Gastrocnemius medialis (tissue), 4 donors: ENCODE measurements at regions not wholly inside any gene's neighbourhood (a gene's known extent, or its start where the extent isn't known, plus 50 kb on each side); places are given as distances from the start of the nearest gene placed in this dataset.

Experiments used
- CTCF ChIP-seq, 5 experiments: fragments of 450-650 bp in 3 of 5; fragments of 200-600 bp in 2 of 5; sonication (generic) in 2 of 5; IDR thresholded peaks in 4 of 5; conservative IDR thresholded peaks in 1 of 5; 1 replicate in 4 of 5; 2 replicates in 1 of 5; pipeline ENCODE4 v1.5.1; 2016 to 2019; ENCODE audit warnings: antibody characterized with exemption in 5 of 5, mild to moderate bottlenecking in 3 of 5, moderate library complexity in 3 of 5
- POLR2A ChIP-seq, 2 donors: fragments of 450-650 bp; IDR thresholded peaks; one replicate each; pipeline ENCODE4 v1.6.1; 2017; ENCODE audit warnings: antibody characterized with exemption in 2 of 2, mild to moderate bottlenecking in 2 of 2, moderate library complexity in 2 of 2

- TF ChIP-seq CTCF (IDR thresholded peaks at IDR 0.05 in 4 of 5, conservative IDR thresholded peaks at IDR 0.05 in 1 of 5) (no peak), POLR2A (IDR thresholded peaks at IDR 0.05) (no peak)
Observed at GRCh38 chr18:40366521-40366920, 1588.5 kb upstream of the PIK3C3 start.
